ENCODE measurements at regions not wholly inside any gene's neighbourhood (a gene's known extent, or its start where the extent isn't known, plus 50 kb on each side); places are given as distances from the start of the nearest gene placed in this dataset.

GRCh38 chr5:167576126-167576525, 715.3 kb upstream of the WWC1 start:
- DNase-seq = no peak

GRCh38 chr5:167576897-167577296, 714.5 kb upstream of the WWC1 start:
- no peak for DNase-seq

GRCh38 chr5:167577616-167578015, 713.8 kb upstream of the WWC1 start:
- no peak for DNase-seq

GRCh38 chr5:167578977-167579692, 712.3 kb upstream of the WWC1 start:
- DNase-seq = no peak

GRCh38 chr5:167579693-167580055, 711.8 kb upstream of the WWC1 start:
- DNase-seq = no peak

GRCh38 chr5:167580608-167581007, 710.8 kb upstream of the WWC1 start:
- DNase-seq = no peak

- no peak for DNase-seq
Measured at GRCh38 chr5:167582283-167582682, 709.2 kb upstream of the WWC1 start.

- DNase-seq = no peak
Measured at GRCh38 chr5:167582886-167583285, 708.6 kb upstream of the WWC1 start.

- no peak for DNase-seq
Measured at GRCh38 chr5:167585184-167585583, 706.3 kb upstream of the WWC1 start.

- no peak for DNase-seq
Measured at GRCh38 chr5:167587772-167588437, 703.5 kb upstream of the WWC1 start.

GRCh38 chr5:167592114-167592513, 699.3 kb upstream of the WWC1 start:
- DNase-seq = no peak

- no peak for DNase-seq
Measured at GRCh38 chr5:167593329-167594060, 698.0 kb upstream of the WWC1 start.

GRCh38 chr5:167594061-167594435, 697.4 kb upstream of the WWC1 start:
- no peak for DNase-seq

GRCh38 chr5:167594750-167595149, 696.7 kb upstream of the WWC1 start:
- no peak for DNase-seq

GRCh38 chr5:167595196-167595595, 696.2 kb upstream of the WWC1 start:
- DNase-seq = no peak

- DNase-seq = no peak
Measured at GRCh38 chr5:167598166-167598565, 693.3 kb upstream of the WWC1 start.

GRCh38 chr5:167602067-167602466, 689.4 kb upstream of the WWC1 start:
- DNase-seq = no peak

GRCh38 chr5:167603135-167603534, 688.3 kb upstream of the WWC1 start:
- DNase-seq = no peak

GRCh38 chr5:167608390-167609272, 682.8 kb upstream of the WWC1 start:
- DNase-seq = no peak

- no peak for DNase-seq
Measured at GRCh38 chr5:167614294-167615021, 677.0 kb upstream of the WWC1 start.

GRCh38 chr5:167616043-167616890, 675.2 kb upstream of the WWC1 start:
- no peak for DNase-seq

All from CD4-positive, alpha-beta T cell treated with Interleukin-4 for 4 hours (primary cell).